Left colon (tissue), 2 donors: ENCODE measurements at regions not wholly inside any gene's neighbourhood (a gene's known extent, or its start where the extent isn't known, plus 50 kb on each side); places are given as distances from the start of the nearest gene placed in this dataset.
"Not testable (repeated sequence)": the region's sequence is repeated elsewhere in the genome, so short reads cannot be mapped to it uniquely, and the experiment has no call there.

Experiments
- ATAC-seq: fragments of 200-7000 bp; cut with Tn5 transposase; one replicate; pipeline ENCODE4 v1.9.1; 2020; ENCODE audit warnings: mild to moderate bottlenecking, moderate library complexity
- DNase-seq, 2 donors: peaks; one replicate each; pipeline ENCODE4 v3.0.0-alpha.2; 2020
- intact Hi-C, 2 donors: fragments of 100-400 bp; cut with DNase I in 1 of 2; cut with micrococcal nuclease in 1 of 2; formaldehyde crosslinking; loops; one replicate each; pipeline versions ENCODE4 v1.11.2 to v1.14.0; 2022; cut with DNase I, micrococcal nuclease
- donor health status: DM: no; HTN: no; CAD: no.
- donor health status: DM: yes; HTN: yes; CAD: no.

DNA sequence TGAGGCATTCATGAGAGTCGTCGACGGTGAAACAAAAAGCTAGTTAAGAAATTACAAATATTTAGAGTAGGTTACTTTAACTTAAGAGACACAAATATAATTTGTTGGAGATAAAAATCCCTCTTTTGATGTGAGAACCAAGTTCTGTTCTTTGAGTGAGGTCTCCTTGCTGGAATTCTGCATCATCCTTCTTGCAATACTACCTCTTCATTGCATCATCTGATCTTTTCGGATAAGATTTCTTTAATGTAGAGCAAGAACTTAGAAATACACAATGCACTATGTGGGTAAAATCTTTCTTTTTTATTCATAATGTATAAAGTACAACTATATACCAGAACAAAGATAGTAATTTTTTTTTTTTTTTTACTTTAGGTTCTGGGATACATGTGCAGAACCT is 118.4 kb downstream of the ARL4C start:
- intact Hi-C loops: no loop called here
- ATAC-seq: no peak
- DNase-seq: no peak

DNA sequence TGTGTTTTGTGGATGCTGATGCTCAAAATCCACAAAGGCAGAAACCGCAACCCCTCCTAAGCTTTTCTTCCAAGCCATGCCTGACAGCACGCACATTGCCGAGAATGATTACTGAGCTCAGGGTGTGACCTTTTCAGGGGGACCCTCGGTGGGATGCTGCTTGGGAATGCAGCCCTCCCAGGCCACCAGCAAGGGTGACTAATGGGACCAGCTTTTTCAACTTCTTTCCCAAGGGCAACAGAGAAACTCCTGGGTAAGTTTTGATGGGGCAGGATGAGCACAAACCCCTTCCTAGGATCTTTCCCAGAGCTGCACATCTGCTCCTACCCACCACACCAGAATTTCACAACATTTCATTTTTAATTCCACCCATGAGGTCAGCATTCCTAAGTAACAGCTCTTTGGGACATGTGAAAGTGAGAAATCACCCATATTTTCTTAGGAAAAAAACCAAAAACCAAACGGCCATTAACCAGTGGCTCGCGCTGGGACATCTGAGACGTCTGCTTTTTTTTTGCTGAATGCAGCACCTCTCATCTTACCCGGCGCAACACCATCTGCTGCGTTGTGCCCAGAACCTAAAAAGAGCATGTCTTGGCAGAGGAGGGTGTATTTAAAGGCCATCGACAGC is 119.0 kb downstream of the ARL4C start:
- ATAC-seq: no peak
- DNase-seq: no peak
- intact Hi-C loops: no loop called here

DNA sequence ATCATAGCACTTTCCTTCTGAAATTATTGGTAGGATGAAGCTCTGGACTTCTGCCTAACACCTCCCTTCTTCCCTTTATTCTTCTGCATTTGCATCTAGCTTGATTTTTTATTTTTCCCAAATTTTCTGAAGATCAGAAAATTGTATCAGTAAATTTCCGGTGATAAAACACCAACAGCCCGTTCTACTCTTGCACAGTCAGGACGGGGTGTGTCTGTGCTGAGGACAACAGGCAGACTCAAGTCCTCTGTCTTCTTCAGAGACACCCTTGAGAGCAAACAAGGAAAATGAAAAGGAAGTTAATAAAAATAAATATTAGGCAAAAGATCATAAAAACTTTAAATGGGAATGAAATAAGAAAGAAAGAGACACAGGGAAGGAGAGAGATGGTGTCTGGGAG is 120.7 kb downstream of the ARL4C start:
- DNase-seq (no peak), ATAC-seq (no peak)
- intact Hi-C loops: no loop called here

DNA sequence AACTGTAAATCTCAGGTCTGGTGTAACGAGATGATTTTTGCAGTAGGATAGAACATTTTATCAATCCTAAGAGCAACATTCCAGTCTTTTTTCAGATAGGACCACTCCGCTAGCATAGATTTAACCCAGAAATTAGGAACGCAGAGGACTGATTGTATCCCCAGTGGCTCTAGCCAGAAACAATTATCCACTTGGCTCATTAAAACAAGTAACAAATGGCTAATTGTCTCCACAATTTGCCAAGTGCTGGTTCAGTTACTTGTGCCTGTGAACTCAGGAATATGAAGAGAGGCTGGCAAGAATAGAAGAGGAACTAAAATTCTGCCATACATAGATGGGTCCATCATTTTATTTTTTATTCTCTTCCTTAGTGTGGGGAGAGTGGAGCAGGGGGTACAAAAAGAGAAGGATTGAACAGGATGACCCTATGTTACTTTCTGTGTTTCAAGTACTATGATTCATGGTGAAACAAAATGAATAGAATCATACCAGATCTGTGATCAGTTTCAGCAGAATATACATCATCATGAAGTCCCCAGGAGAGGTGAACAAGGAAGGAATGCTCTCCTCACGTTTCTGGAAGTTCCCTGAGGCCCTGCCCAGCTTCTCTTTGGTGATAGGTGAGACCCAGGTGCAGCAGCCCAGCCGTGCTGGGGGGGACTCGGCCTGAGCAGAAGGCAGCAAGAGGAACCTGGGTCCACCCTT is 121.6 kb downstream of the ARL4C start:
- DNase-seq (no peak), ATAC-seq (no peak)
- intact Hi-C loops: no loop called here

DNA sequence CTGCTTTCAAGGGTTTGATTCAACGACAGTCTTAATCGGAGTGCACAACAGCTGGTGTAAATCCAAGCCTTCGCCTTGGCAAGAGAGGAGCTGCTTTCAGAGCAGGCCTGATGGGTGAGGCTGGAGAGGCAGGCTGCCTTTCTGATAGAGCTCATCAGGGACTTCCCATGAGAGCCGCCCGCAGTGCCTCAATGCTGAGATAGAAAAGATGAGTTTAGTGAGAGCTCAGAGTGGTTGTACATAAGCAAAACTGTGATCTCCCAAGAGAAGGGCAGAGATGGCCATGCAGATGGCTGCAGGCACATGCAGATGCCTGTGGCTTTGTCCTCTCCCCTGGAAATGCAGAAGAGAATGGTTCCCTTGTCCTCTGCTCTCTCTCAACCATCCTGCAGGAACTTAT is 122.1 kb downstream of the ARL4C start:
- ATAC-seq (no peak), DNase-seq (no peak)
- intact Hi-C loops: no loop called here

DNA sequence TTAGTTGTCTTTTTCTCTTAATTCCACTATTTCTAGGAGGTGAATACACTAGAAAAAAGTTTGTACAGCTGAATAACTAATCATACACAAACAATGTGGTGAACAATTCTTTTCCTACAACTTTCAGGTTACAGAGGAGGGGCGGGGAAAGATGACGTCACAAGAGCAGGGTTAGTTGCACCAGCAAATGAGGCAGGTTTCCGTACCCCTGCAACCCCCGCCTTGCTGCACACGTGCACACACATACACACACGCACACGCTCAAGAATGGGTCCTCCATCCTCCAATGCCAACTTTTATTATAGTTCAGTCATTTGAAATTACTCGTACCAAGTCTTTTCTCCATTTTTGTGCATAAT is 122.8 kb downstream of the ARL4C start:
- ATAC-seq (no peak), DNase-seq (no peak)
- intact Hi-C loops: no loop called here

DNA sequence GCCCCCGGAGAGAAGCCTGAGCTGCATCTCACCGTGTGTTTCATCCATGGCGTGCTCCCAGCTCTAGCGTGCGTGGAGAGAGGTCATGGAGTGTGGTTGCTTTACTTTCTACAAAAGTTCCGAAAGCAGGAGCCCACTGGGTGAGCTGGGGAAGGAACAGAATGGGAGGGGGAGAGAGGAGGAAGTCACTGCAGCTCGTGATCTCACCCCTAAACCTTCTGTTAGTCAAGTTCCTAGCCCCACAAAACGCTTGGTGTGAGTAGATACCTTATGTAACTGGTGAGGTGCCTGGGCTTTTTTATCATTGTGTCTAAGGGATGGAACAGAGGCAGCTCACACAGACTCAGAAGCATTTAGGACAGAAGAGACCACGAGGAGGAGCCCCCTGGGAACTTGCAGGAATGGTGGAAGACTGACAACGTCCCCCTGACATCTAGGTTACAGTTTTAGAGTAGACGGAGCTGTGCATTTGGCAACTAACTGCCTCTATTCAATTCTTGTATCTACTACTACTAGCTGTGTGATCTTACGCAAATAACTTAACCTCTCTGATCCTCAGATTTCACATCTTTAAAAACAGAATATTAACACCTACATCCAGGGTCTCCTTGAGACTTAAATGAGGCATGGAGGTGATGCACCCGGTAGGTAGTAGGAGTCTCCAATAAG is 123.3 kb downstream of the ARL4C start:
- DNase-seq (no peak), ATAC-seq (no peak)
- intact Hi-C loops: no loop called here

DNA sequence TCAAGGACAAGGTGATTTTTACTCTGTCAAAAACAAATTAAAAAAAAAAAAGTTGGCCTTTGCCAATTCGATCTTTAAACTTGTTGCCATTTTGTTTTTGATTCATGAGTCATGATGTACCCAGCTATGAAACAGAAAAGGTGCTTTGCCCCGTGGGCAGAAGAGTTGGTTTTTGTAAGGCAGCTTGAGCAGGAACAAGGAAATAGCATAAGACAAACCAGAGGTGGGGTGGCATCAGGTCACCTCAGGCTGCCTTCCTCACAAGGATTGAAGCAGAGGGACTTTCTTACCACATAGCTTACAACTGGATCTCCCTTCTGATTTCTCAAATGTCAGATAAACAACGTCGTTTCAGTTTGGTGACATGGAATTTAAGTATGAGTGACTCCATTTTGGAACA is 123.8 kb downstream of the ARL4C start:
- ATAC-seq (no peak), DNase-seq (no peak)
- intact Hi-C loops: no loop called here

DNA sequence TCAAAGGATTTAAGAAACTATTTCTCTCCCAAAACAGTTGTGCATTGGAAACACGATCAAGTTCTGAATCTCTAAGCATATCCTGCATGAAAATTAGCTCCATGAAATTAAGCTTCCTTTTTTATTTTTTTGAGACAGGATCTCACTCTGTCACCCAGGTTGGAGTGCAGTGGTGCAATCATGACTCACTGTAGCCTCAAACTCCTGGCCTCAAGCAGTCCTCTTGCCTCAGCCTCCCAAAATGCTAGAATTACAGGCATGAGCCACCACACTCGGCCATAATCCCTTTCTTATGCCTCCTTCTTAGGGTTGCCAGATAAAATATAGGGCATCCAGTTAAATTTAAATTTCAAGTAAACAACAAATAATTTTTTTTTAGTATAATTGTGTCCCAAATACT is 124.4 kb downstream of the ARL4C start:
- intact Hi-C loops: no loop called here
- DNase-seq: no peak
- ATAC-seq: no peak

DNA sequence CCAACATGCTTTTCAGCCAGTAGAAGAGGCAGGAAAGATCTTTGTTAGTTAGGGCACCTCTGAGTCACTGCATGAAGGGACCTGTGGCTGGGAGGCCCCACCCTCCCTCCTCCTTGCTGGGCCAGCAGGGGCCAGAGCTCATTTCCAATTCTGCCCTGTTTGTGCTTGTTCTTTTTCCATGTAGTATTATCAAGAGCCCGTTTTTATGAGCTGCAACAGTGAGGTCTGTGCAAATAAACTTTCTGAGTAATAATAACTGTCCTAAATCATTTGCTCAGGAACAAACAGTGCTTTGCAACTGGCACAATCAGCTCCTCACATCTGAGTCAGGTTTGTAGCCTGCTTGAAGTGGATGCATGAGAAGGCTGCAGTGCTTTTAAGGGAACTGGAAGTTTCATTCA is 128.0 kb downstream of the ARL4C start:
- intact Hi-C loops: no loop called here
- DNase-seq (peak; percentile 28 to 65), ATAC-seq (peak; percentile 77)

DNA sequence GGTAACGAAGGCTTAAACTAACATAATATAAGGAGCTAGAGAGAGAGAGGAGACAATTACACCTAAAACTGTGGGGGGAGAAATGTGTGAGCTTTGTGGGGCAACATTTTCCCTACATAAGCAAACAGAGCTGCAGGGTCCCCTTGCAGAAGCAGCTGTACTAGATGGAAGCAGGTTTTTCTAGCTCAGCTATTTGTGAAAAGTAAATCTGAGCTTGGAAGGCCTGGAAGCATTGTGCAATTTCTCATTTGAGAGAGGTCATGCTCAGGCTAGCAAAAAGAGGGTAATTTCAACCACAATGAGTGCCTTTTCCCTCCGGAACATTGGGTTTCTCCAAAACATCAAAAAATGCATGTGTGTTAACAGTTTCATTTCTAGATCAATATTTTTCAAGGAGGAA is 130.0 kb downstream of the ARL4C start:
- no peak for DNase-seq
- intact Hi-C loops: no loop called here
- no peak for ATAC-seq

DNA sequence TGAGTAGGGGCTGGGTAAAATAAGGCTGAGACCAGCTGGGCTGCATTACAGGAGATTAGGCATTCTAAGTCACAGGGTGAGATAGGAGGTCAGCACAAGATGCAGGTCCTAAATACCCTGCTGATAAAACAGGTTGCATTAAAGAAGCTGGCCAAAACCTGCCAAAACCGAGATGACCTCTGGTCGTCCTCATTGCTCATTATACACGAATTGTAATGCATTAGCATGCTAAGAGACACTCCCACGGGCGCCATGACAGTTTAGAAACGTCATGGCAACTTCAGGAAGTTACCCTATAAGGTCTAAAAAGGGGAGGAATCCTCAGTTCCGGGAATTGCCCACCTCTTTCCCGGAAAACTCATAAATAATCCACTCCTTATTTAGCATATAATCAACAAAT is 132.2 kb downstream of the ARL4C start:
- DNase-seq (no peak), ATAC-seq (no peak)

DNA sequence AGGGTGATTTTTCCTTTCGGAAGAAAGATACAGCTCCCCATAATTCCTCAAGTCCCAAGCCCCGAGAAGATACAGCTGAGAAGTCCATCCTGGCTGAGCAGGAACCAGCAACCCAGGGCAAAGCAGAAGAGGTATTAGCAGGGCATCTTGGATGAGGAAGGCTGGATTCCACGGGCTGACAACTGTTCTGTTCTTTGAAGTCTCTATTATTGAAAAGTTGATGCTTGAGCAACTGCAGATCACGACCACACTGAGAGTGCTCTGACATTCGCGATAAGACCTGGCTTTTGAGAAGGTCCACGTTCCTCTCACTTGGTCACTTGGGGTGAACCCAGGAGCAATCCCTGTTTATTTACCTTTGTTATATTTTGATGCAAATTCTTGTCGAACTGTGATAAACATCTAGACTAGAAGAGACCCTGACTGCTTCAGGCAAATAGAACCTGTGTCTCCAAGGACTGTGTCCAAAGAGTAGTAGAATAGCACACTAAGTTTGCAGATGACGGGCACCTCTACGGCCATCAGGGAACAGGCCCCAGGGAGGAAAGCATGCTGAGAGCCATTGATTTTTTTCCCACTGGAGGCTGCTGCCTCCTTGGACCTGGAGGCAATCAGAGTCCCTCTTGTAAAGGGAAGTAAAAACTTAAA is 133.1 kb downstream of the ARL4C start:
- ATAC-seq: no peak
- no peak for DNase-seq
- intact Hi-C loops: no loop called here

More for the DNA sequence above, 132.2 kb downstream of the ARL4C start:
- intact Hi-C loops: no loop called here

DNA sequence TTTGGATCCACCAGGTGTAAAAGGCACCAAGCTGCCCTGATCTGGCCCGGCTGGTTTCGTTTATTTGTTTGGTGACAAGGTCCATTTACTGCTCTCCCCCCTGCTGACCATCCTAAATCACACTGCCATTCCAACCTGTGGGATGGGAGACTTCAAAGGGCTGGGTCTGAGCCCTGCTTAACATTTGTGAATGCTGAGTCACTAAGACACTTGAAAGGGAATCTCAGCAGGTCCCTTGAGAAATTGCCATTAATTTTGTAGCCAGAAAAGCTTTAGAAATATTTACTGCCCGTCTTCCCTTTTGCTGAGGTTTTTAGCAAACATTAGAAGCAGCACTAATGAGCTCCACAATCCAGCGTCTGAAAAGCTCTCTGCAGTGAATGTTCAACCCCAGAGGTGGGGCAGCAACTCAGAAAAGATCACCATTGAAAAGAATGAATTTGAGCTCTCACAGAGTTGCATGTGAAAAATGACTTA is 133.8 kb downstream of the ARL4C start:
- intact Hi-C loops: no loop called here
- DNase-seq: no peak
- ATAC-seq: peak; percentile 42

DNA sequence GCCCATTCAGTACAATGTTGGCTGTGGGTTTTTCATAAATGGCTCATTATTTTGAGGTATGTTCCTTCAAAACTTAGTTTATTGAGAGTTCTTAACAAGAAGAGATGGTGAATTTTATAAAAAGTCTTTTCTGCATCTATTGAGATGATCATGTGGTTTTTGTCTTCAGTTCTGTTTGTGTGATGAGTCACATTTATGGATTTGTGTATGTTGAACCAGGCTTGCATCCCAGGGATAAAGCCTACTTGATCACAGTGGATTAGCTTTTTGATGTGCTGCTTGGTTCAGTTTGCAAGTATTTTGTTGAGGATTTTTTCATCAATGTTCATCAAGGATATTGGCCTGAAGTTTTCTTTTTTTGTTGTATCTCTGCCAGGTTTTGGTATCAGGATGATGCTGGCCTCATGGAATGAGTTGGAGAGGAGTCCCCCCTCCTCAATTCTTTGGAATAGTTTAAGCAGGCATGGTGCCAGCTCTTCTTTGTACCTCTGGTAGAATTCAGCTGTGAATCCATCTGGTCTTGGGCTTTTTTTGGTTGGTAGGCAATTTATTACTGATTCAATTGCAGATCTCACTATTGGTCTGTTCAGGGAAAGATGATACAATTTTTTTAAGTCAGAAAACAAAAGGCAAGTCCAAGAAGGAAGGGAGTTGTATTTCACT is 136.4 kb downstream of the ARL4C start:
- ATAC-seq, intact Hi-C loops, DNase-seq: not testable (repeated sequence)

DNA sequence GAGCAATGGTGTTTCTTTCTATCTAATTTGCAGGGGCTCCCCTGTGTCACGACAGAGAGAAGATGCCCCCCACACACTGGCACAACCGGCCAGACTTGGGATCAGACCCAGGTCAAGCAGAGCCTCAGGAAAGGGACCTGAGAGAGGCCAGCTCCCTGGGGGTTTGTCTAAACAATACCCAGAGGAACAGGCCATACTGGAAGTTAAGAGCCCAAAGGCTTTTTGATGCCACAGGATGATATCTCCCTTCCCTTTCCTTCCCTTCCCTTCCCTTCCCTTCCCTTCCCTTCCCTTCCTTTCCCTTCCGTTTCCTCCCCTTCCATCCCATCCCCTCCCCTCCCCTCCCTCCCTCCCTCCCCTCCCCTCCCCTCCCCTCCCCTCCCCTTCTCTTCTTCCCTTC is 139.2 kb downstream of the ARL4C start:
- ATAC-seq (no peak), DNase-seq (no peak)
- intact Hi-C loops: no loop called here

DNA sequence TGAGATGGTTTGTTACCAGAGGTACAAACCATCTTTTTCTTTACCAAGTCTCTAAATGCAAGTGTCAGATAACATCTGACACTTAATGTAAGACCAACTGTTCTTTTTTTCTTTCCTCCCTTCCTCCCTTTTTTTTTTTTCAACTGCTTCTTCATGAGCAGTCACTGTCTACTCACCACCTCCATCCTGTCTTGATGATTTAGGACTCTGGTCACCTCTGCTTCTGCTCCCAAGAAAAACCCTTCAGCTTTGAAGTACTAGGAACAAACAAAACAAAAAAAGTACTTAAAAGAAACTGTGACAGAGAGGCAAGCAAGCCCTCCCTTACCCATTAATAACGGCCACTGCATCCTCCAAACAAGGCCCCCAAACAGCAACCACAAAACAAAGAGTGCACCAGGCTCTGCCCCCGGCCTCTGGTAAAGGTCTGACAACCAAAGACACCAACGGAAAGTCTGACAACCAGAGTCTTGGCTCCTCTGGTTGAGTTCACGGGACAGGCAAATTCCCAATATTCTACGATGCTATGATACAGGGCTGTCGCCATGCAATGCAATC is 141.0 kb downstream of the ARL4C start:
- ATAC-seq (no peak), DNase-seq (no peak)
- intact Hi-C loops: no loop called here

DNA sequence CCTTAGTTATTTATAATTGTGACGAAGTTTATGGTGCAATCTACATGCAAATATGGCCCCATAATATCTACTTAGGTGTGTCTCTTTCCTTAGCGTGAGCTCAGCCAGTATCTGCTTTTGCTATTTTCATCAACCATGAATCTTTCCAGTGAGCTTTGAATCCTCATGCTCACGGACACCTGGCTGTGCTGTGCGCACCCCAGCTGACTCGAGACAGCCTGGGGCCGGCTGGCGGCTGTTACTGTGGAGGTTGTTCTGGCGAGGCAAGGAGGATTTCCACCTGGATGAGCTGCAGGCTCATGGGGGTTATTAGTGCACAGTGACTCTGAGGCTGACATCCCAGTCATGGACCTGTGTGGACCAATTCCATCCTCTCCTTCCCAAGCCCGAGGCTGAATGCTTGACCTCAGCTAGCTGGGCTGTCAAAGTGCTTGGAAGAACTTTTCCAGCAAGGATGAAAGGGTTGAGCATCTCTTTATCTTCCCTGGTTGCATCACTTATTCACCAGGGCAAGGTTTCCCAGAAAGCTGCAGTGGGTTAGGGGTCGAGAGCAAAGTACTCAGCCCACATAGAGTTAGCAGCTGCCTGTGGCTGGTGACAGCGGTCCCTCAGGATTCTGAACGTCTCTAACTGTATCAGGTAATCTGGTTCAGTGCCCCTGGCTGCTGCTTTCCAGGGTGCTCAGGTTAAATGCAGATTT is 141.7 kb downstream of the ARL4C start:
- intact Hi-C loops: no loop called here
- DNase-seq: no peak
- ATAC-seq: no peak

DNA sequence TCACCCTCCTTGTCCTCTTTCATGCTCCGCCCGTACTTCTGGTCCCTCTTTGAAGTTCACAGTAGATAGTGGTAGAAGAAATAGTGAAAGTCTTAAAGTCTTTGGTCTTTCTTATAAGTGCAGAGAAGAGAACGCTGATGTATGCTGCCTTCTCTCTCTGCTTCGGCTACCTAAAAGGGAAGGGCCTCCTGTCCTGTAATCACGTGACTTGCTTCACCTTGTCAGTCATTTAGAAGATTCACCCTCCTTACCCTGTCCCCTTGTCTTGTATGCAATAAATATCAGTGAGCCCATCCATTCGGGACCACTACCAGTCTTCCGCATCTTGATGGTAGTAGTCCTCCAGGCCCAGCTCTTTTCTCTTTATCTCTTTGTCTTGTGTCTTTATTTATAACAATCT is 144.6 kb downstream of the ARL4C start:
- intact Hi-C loops: no loop called here
- ATAC-seq: no peak
- no peak for DNase-seq
